ENCODE measurements at regions not wholly inside any gene's neighbourhood (a gene's known extent, or its start where the extent isn't known, plus 50 kb on each side); places are given as distances from the start of the nearest gene placed in this dataset.
"Not testable (repeated sequence)": the region's sequence is repeated elsewhere in the genome, so short reads cannot be mapped to it uniquely, and the experiment has no call there.

GRCh38 chr1:173300061-173301044 lies 93.2 kb upstream of the TNFSF4 start:
- no peak for DNase-seq

- no peak for DNase-seq
Observed at GRCh38 chr1:173301507-173301906, 94.4 kb upstream of the TNFSF4 start.

- DNase-seq: no peak
Observed at GRCh38 chr1:173302366-173302765, 95.2 kb upstream of the TNFSF4 start.

GRCh38 chr1:173302890-173303829 lies 96.0 kb upstream of the TNFSF4 start:
- DNase-seq: no peak

- DNase-seq: no peak
Observed at GRCh38 chr1:173303984-173304383, 96.9 kb upstream of the TNFSF4 start.

- DNase-seq: no peak
Observed at GRCh38 chr1:173304529-173305227, 97.5 kb upstream of the TNFSF4 start.

GRCh38 chr1:173307845-173308244 lies 100.7 kb upstream of the TNFSF4 start:
- no peak for DNase-seq

GRCh38 chr1:173314656-173315055 lies 107.5 kb upstream of the TNFSF4 start:
- no peak for DNase-seq

- no peak for DNase-seq
Observed at GRCh38 chr1:173315296-173315695, 108.2 kb upstream of the TNFSF4 start.

- DNase-seq: no peak
Observed at GRCh38 chr1:173318788-173319187, 111.7 kb upstream of the TNFSF4 start.

GRCh38 chr1:173324352-173324751 lies 117.2 kb upstream of the TNFSF4 start:
- not testable (repeated sequence) for DNase-seq

GRCh38 chr1:173327987-173328386 lies 120.9 kb upstream of the TNFSF4 start:
- not testable (repeated sequence) for DNase-seq

GRCh38 chr1:173328961-173329360 lies 121.8 kb upstream of the TNFSF4 start:
- peak; percentile 95 to 98 for DNase-seq

GRCh38 chr1:173329726-173330125 lies 122.6 kb upstream of the TNFSF4 start:
- peak; percentile 47 to 70 for DNase-seq

GRCh38 chr1:173330149-173330951 lies 123.2 kb upstream of the TNFSF4 start:
- DNase-seq: peak in 1 of 2 experiments; percentile 28

- not testable (repeated sequence) for DNase-seq
Observed at GRCh38 chr1:173330952-173331548, 123.9 kb upstream of the TNFSF4 start.

GRCh38 chr1:173332026-173332425 lies 124.9 kb upstream of the TNFSF4 start:
- DNase-seq: no peak

- DNase-seq: no peak
Observed at GRCh38 chr1:173333581-173333980, 126.5 kb upstream of the TNFSF4 start.

- DNase-seq: no peak
Observed at GRCh38 chr1:173337126-173337525, 130.0 kb upstream of the TNFSF4 start.

- DNase-seq: no peak
Observed at GRCh38 chr1:173341307-173341706, 134.2 kb upstream of the TNFSF4 start.

GRCh38 chr1:173341971-173342370 lies 134.8 kb upstream of the TNFSF4 start:
- no peak for DNase-seq
